Psoas muscle (tissue), 7 donors: ENCODE measurements at regions not wholly inside any gene's neighbourhood (a gene's known extent, or its start where the extent isn't known, plus 50 kb on each side); places are given as distances from the start of the nearest gene placed in this dataset.

Experiments
- ATAC-seq, 4 donors: fragments of 200-7000 bp; cut with Tn5 transposase; one replicate each; pipeline ENCODE4 v1.9.1; 2020; ENCODE audit warnings: moderate library complexity in 3 of 4, mild to moderate bottlenecking in 2 of 4
- DNase-seq, 2 donors: peaks; one replicate each; pipeline ENCODE4 v3.0.0-alpha.2; 2020
- H3K27ac ChIP-seq: fragments of 200-600 bp; one replicate; pipeline ENCODE4 v1.8.0; 2022
- H3K27me3 ChIP-seq, 3 donors: fragments of 200-600 bp in 1 of 3; one replicate each; pipeline versions ENCODE4 v1.6.1 to v1.8.0; 2013 to 2022; ENCODE audit warnings: low read length in 2 of 3, mild to moderate bottlenecking in 2 of 3, moderate library complexity in 1 of 3; ENCODE audit not compliant: insufficient read depth in 3 of 3
- H3K36me3 ChIP-seq, 2 donors: fragments of 200-600 bp in 1 of 2; one replicate each; pipeline versions ENCODE4 v1.6.1 to v1.8.0; 2013 to 2022; ENCODE audit warnings: low read depth in 1 of 2, mild to moderate bottlenecking in 1 of 2, moderate library complexity in 1 of 2; ENCODE audit not compliant: insufficient read depth in 1 of 2
- H3K4me1 ChIP-seq: fragments of 200-600 bp; one replicate; pipeline ENCODE4 v1.8.0; 2022
- H3K4me3 ChIP-seq: fragments of 200-600 bp; one replicate; pipeline ENCODE4 v1.8.0; 2022; ENCODE audit warnings: mild to moderate bottlenecking
- H3K9me3 ChIP-seq: fragments of 200-600 bp; one replicate; pipeline ENCODE4 v1.8.0; 2022
- CTCF ChIP-seq: fragments of 200-600 bp; IDR thresholded peaks from one replicate; pipeline ENCODE4 v1.8.0; 2022; ENCODE audit warnings: antibody characterized with exemption
- WGBS, 3 donors: extraction: QIAGEN DNeasy Blood & Tissue Kit; methylation state at CpG; one replicate each; pipeline versions ENCODE4 v1.1.6 to v1.1.7; 2013; 5-methylcytosine and 5-hydroxymethylcytosine counted together
- intact Hi-C, 2 donors: fragments of 100-400 bp; cut with DNase I; formaldehyde crosslinking; loops; one replicate each; pipeline versions ENCODE4 v1.11.0 to v1.14.2; 2022
- donor health status: healthy with polysubstance abuse.
- donor health status: DM: no; HTN: no; CAD: no; lungs with moderate emphysema.
- donor health status: Bipolar disorder and iron deficiency.
- donor health status: healthy.
- donor health status: DM: yes; HTN: yes; CAD: no.
- donor health status: DM: no; HTN: no; CAD: no.
- donor health status: DM: yes; HTN: yes; CAD: no.

GRCh38 chr14:38749936-38750335 lies 353.1 kb downstream of the SEC23A start:
- 82 to 86% (median 86%) methylated on average over 3 of the region's 3 CpGs for WGBS, 3 donors
- TF ChIP-seq CTCF: no peak
- ATAC-seq: no peak

GRCh38 chr14:38745861-38746260 lies 357.2 kb downstream of the SEC23A start:
- intact Hi-C loops: loop anchor here in 1 of 2 donors (5.0 kb wide), 1 partner anchor 1924 kb away; no protein-coding TSS in a partner anchor
- ATAC-seq: no peak

More at GRCh38 chr14:38749936-38750335, 353.1 kb downstream of the SEC23A start:
- H3K9me3 ChIP-seq: no peaks in the 10 kb centered on the region
- H3K27me3 ChIP-seq: no peaks in the 10 kb centered on the region
- H3K4me3 ChIP-seq: no peak overlapping the region
- intact Hi-C loops: loop anchor here in 1 of 2 donors (5.0 kb wide), 1 partner anchor 1928 kb away; no protein-coding TSS in a partner anchor
- H3K27ac ChIP-seq: no peak overlapping the region
- H3K4me1 ChIP-seq: no peaks in the 10 kb centered on the region
- H3K36me3 ChIP-seq: no peaks in the 10 kb centered on the region
- no peak for DNase-seq

GRCh38 chr14:38743966-38744584 lies 359.0 kb downstream of the SEC23A start:
- DNase-seq: no peak
- no peak for ATAC-seq
- no peaks in the 10 kb centered on the region for H3K36me3 ChIP-seq
- no peaks in the 10 kb centered on the region for H3K27me3 ChIP-seq
- H3K27ac ChIP-seq: no peak overlapping the region
- intact Hi-C loops: no loop called here
- no peaks in the 10 kb centered on the region for H3K4me1 ChIP-seq
- TF ChIP-seq CTCF: no peak
- H3K4me3 ChIP-seq: no peak overlapping the region
- no peaks in the 10 kb centered on the region for H3K9me3 ChIP-seq
- 76 to 84% (median 77%) methylated on average over 7 of the region's 7 CpGs for WGBS, 3 donors

More at GRCh38 chr14:38745861-38746260, 357.2 kb downstream of the SEC23A start:
- Histone ChIP-seq H3K9me3 (no peaks in the 10 kb centered on the region), H3K27me3 (no peaks in the 10 kb centered on the region), H3K4me1 (no peaks in the 10 kb centered on the region), H3K36me3 (no peaks in the 10 kb centered on the region), H3K27ac (no peak overlapping the region), H3K4me3 (no peak overlapping the region)
- WGBS, 3 donors: 30 to 37% (median 33%) methylated on average over 1 of the region's 1 CpG
- no peak for DNase-seq
- no peak for TF ChIP-seq CTCF

GRCh38 chr14:38737686-38738407 lies 365.2 kb downstream of the SEC23A start:
- H3K27me3 ChIP-seq: no peaks in the 10 kb centered on the region
- no peak overlapping the region for H3K27ac ChIP-seq
- no peaks in the 10 kb centered on the region for H3K9me3 ChIP-seq
- ATAC-seq: no peak
- WGBS, 3 donors: 61 to 65% (median 62%) methylated on average over 12 of the region's 12 CpGs
- intact Hi-C loops: no loop called here
- TF ChIP-seq CTCF: no peak
- no peaks in the 10 kb centered on the region for H3K4me1 ChIP-seq
- no peak for DNase-seq
- no peaks in the 10 kb centered on the region for H3K36me3 ChIP-seq
- no peak overlapping the region for H3K4me3 ChIP-seq
